HEK293 (cell line): ENCODE measurements at regions not wholly inside any gene's neighbourhood (a gene's known extent, or its start where the extent isn't known, plus 50 kb on each side); places are given as distances from the start of the nearest gene placed in this dataset.

Experiments used
- GLI2 ChIP-seq: fragments of 450-650 bp; formaldehyde crosslinking; IDR thresholded peaks from 2 replicates; pipeline ENCODE4; 2017; ENCODE audit warnings: missing biosample characterization, missing genetic modification characterization, low read depth, borderline replicate concordance
- GLI4 ChIP-seq: fragments of 450-650 bp; formaldehyde crosslinking; IDR thresholded peaks from 2 replicates; pipeline ENCODE4 v1.5.1; 2016; ENCODE audit warnings: missing biosample characterization, missing genetic modification characterization
- IKZF3 ChIP-seq: fragments of 450-650 bp; IDR thresholded peaks from 2 replicates; pipeline ENCODE4 v1.5.0; 2018; ENCODE audit warnings: missing biosample characterization, mild to moderate bottlenecking, missing genetic modification characterization, moderate library complexity
- KLF7 ChIP-seq: fragments of 450-650 bp; formaldehyde crosslinking; IDR thresholded peaks from 2 replicates; pipeline ENCODE4 v1.5.1; 2016; ENCODE audit warnings: missing biosample characterization, missing genetic modification characterization, borderline replicate concordance
- KLF9 ChIP-seq: fragments of 450-650 bp; formaldehyde crosslinking; IDR thresholded peaks from 2 replicates; pipeline ENCODE4 v1.5.1; 2016; ENCODE audit warnings: missing biosample characterization, missing genetic modification characterization, low read depth
- PRDM10 ChIP-seq: fragments of 450-650 bp; formaldehyde crosslinking; IDR thresholded peaks from 2 replicates; pipeline ENCODE4 v1.5.1; 2016; ENCODE audit warnings: missing biosample characterization, missing genetic modification characterization
- PRDM6 ChIP-seq: fragments of 450-650 bp; formaldehyde crosslinking; IDR thresholded peaks from 2 replicates; pipeline ENCODE4 v1.5.1; 2017; ENCODE audit warnings: missing biosample characterization, missing genetic modification characterization
- SCRT1 ChIP-seq: fragments of 450-650 bp; formaldehyde crosslinking; IDR thresholded peaks from 2 replicates; pipeline ENCODE4 v1.5.1; 2016; ENCODE audit warnings: missing biosample characterization, missing genetic modification characterization, borderline replicate concordance
- SP7 ChIP-seq: fragments of 450-650 bp; formaldehyde crosslinking; IDR thresholded peaks from 2 replicates; pipeline ENCODE4 v1.5.1; 2016; ENCODE audit warnings: missing biosample characterization, missing genetic modification characterization
- TCF7L2 ChIP-seq: IDR thresholded peaks from 2 replicates; pipeline ENCODE4 v1.6.1; 2011; ENCODE audit warnings: low read depth, mild to moderate bottlenecking, inconsistent platforms, low read length, moderate library complexity, borderline replicate concordance
- ZBTB20 ChIP-seq: fragments of 450-650 bp; formaldehyde crosslinking; IDR thresholded peaks from 2 replicates; pipeline ENCODE4 v1.5.1; 2016; ENCODE audit warnings: missing biosample characterization, missing genetic modification characterization
- ZBTB8A ChIP-seq: fragments of 450-650 bp; formaldehyde crosslinking; IDR thresholded peaks from 2 replicates; pipeline ENCODE4 v1.5.1; 2016; ENCODE audit warnings: missing biosample characterization, missing genetic modification characterization
- ZEB2 ChIP-seq: fragments of 450-650 bp; formaldehyde crosslinking; IDR thresholded peaks from 2 replicates; pipeline ENCODE4 v1.5.1; 2016; ENCODE audit warnings: missing biosample characterization, missing genetic modification characterization
- ZIC2 ChIP-seq: fragments of 450-650 bp; formaldehyde crosslinking; IDR thresholded peaks from 2 replicates; pipeline ENCODE4 v1.5.1; 2016; ENCODE audit warnings: missing biosample characterization, missing genetic modification characterization
- ZNF112 ChIP-seq: fragments of 450-650 bp; formaldehyde crosslinking; IDR thresholded peaks from 2 replicates; pipeline ENCODE4 v1.5.0; 2017; ENCODE audit warnings: missing biosample characterization, missing genetic modification characterization
- ZNF114 ChIP-seq: fragments of 450-650 bp; formaldehyde crosslinking; IDR thresholded peaks from 2 replicates; pipeline ENCODE4 v1.5.0; 2017; ENCODE audit warnings: missing biosample characterization, missing genetic modification characterization
- ZNF184 ChIP-seq: fragments of 450-650 bp; IDR thresholded peaks from 2 replicates; pipeline ENCODE4 v1.5.1; 2018; ENCODE audit warnings: missing biosample characterization, mild to moderate bottlenecking, missing genetic modification characterization
- ZNF19 ChIP-seq: fragments of 450-650 bp; formaldehyde crosslinking; IDR thresholded peaks from 2 replicates; pipeline ENCODE4; 2016; ENCODE audit warnings: missing biosample characterization, missing genetic modification characterization, low read depth
- ZNF23 ChIP-seq: fragments of 450-650 bp; formaldehyde crosslinking; IDR thresholded peaks from 2 replicates; pipeline ENCODE4 v1.5.1; 2016; ENCODE audit warnings: missing biosample characterization, missing genetic modification characterization, borderline replicate concordance
- ZNF239 ChIP-seq: fragments of 450-650 bp; formaldehyde crosslinking; IDR thresholded peaks from 2 replicates; pipeline ENCODE4 v1.5.1; 2016; ENCODE audit warnings: missing biosample characterization, missing genetic modification characterization
- ZNF24 ChIP-seq: fragments of 450-650 bp; formaldehyde crosslinking; IDR thresholded peaks from 2 replicates; pipeline ENCODE4 v1.5.1; 2016; ENCODE audit warnings: missing biosample characterization, missing genetic modification characterization
- ZNF280C ChIP-seq: fragments of 450-650 bp; formaldehyde crosslinking; IDR thresholded peaks from 2 replicates; pipeline ENCODE4 v1.5.1; 2016; ENCODE audit warnings: missing biosample characterization, missing genetic modification characterization
- ZNF391 ChIP-seq: fragments of 450-650 bp; formaldehyde crosslinking; IDR thresholded peaks from 2 replicates; pipeline ENCODE4 v1.5.1; 2016; ENCODE audit warnings: low read depth, missing biosample characterization, missing genetic modification characterization, borderline replicate concordance
- ZNF449 ChIP-seq: fragments of 450-650 bp; formaldehyde crosslinking; IDR thresholded peaks from 2 replicates; pipeline ENCODE4 v1.5.1; 2017; ENCODE audit warnings: missing biosample characterization, mild to moderate bottlenecking, missing genetic modification characterization, moderate library complexity
- ZNF514 ChIP-seq: fragments of 450-650 bp; formaldehyde crosslinking; IDR thresholded peaks from 2 replicates; pipeline ENCODE4 v1.5.1; 2016; ENCODE audit warnings: missing biosample characterization, missing genetic modification characterization
- ZNF585B ChIP-seq: fragments of 450-650 bp; formaldehyde crosslinking; IDR thresholded peaks from 2 replicates; pipeline ENCODE4 v1.5.1; 2016; ENCODE audit warnings: missing biosample characterization, missing genetic modification characterization
- ZNF626 ChIP-seq: fragments of 450-650 bp; sonication (Bioruptor Pico); formaldehyde crosslinking; IDR thresholded peaks from 2 replicates; pipeline ENCODE4 v1.5.1; 2018; ENCODE audit warnings: missing biosample characterization, missing genetic modification characterization, inconsistent platforms
- ZNF692 ChIP-seq: fragments of 450-650 bp; formaldehyde crosslinking; IDR thresholded peaks from 2 replicates; pipeline ENCODE4 v1.5.1; 2016; ENCODE audit warnings: missing biosample characterization, missing genetic modification characterization
- ZNF707 ChIP-seq: fragments of 450-650 bp; formaldehyde crosslinking; IDR thresholded peaks from 2 replicates; pipeline ENCODE4 v1.5.1; 2016; ENCODE audit warnings: missing biosample characterization, missing genetic modification characterization
- ZNF843 ChIP-seq: fragments of 450-650 bp; formaldehyde crosslinking; IDR thresholded peaks from 2 replicates; pipeline ENCODE4 v1.5.1; 2016; ENCODE audit warnings: missing biosample characterization, missing genetic modification characterization

GRCh38 chr1:232682248-232682647, 52.3 kb upstream of the SIPA1L2 start (continued):
- TF ChIP-seq ZBTB20 (tag by site-specific recombination) (no peak), TCF7L2 (peak; percentile 99), SP7 (tag by site-specific recombination) (peak; percentile 95), ZNF114 (tag by site-specific recombination) (no peak), ZIC2 (tag by site-specific recombination) (peak; percentile 87), ZNF280C (tag by site-specific recombination) (no peak), ZNF585B (tag by site-specific recombination) (no peak), ZNF23 (no peak), ZNF391 (no peak), SCRT1 (tag by site-specific recombination) (no peak), ZNF692 (0 out of 2 replicates have a peak, but pooled peaks have one; percentile 49), KLF9 (tag by site-specific recombination) (no peak), ZNF626 (tag by site-specific recombination) (no peak), ZNF514 (tag by site-specific recombination) (no peak), ZNF184 (no peak), ZNF707 (tag by site-specific recombination) (no peak), GLI2 (peak; percentile 55; the same call in 1 of the 2 replicates), KLF7 (tag by site-specific recombination) (peak; percentile 88; the same call in 1 of the 2 replicates), PRDM10 (peak; percentile 52), ZNF239 (no peak), ZNF19 (peak; percentile 89; the same call in 1 of the 2 replicates), PRDM6 (peak; percentile 60), IKZF3 (tag by site-specific recombination) (no peak), ZNF843 (tag by site-specific recombination) (peak; percentile 98), ZNF449 (peak; percentile 26; the same call in 1 of the 2 replicates), ZNF24 (tag by site-specific recombination) (no peak), ZBTB8A (tag by site-specific recombination) (peak; percentile 50; the same call in 1 of the 2 replicates), ZEB2 (tag by site-specific recombination) (no peak), ZNF112 (tag by site-specific recombination) (no peak), GLI4 (tag by site-specific recombination) (no peak)
